Esophagus squamous epithelium (tissue), 4 donors: ENCODE measurements at regions not wholly inside any gene's neighbourhood (a gene's known extent, or its start where the extent isn't known, plus 50 kb on each side); places are given as distances from the start of the nearest gene placed in this dataset.

ENCODE experiments used
- CTCF ChIP-seq, 6 experiments: fragments of 450-650 bp in 4 of 6; fragments of 200-600 bp in 2 of 6; sonication (generic) in 2 of 6; IDR thresholded peaks; one replicate each; pipeline ENCODE4 v1.5.1; 2016 to 2019; ENCODE audit warnings: antibody characterized with exemption in 6 of 6, mild to moderate bottlenecking in 4 of 6, moderate library complexity in 4 of 6
- POLR2A ChIP-seq, 4 donors: fragments of 450-650 bp; IDR thresholded peaks; one replicate each; pipeline ENCODE4 v1.6.1; 2017; ENCODE audit warnings: antibody characterized with exemption in 4 of 4, mild to moderate bottlenecking in 4 of 4, moderate library complexity in 3 of 4

GRCh38 chr19:28823338-28823961 lies 389.5 kb downstream of the UQCRFS1 start:
- TF ChIP-seq CTCF (IDR thresholded peaks at IDR 0.05) (no peak), POLR2A (IDR thresholded peaks at IDR 0.05) (no peak)
